NCI-H748 treated with DMSO at 0.1 percent for 48 hours (cell line): ENCODE measurements at regions not wholly inside any gene's neighbourhood (a gene's known extent, or its start where the extent isn't known, plus 50 kb on each side); places are given as distances from the start of the nearest gene placed in this dataset.
"Not testable (repeated sequence)": the region's sequence is repeated elsewhere in the genome, so short reads cannot be mapped to it uniquely, and the experiment has no call there.

ENCODE experiments used
- DNase-seq: peaks from one replicate; lab custom pipeline; 2025; lab: John Stamatoyannopoulos, UW

GRCh38 chr6:2376429-2377355, 131.3 kb upstream of the GMDS start:
- no peak for DNase-seq

- no peak for DNase-seq
These were observed 130.0 kb upstream of the GMDS start for GRCh38 chr6:2375443-2375842.

GRCh38 chr6:2369606-2370005, 124.2 kb upstream of the GMDS start:
- DNase-seq, result no peak

- DNase-seq, result no peak
These were observed 117.8 kb upstream of the GMDS start for GRCh38 chr6:2363211-2363610.

GRCh38 chr6:2361195-2361594, 115.8 kb upstream of the GMDS start:
- no peak for DNase-seq

GRCh38 chr6:2360716-2361115, 115.3 kb upstream of the GMDS start:
- no peak for DNase-seq

GRCh38 chr6:2360126-2360525, 114.7 kb upstream of the GMDS start:
- DNase-seq, result no peak

- no peak for DNase-seq
These were observed 109.7 kb upstream of the GMDS start for GRCh38 chr6:2355150-2355549.

- DNase-seq, result no peak
These were observed 108.7 kb upstream of the GMDS start for GRCh38 chr6:2354138-2354491.

GRCh38 chr6:2353412-2354137, 108.2 kb upstream of the GMDS start:
- peak; percentile 74 for DNase-seq

GRCh38 chr6:2351807-2352431, 106.5 kb upstream of the GMDS start:
- no peak for DNase-seq

GRCh38 chr6:2351090-2351489, 105.7 kb upstream of the GMDS start:
- DNase-seq, result no peak

GRCh38 chr6:2346078-2346477, 100.7 kb upstream of the GMDS start:
- DNase-seq, result no peak

GRCh38 chr6:2344319-2344905, 99.0 kb upstream of the GMDS start:
- peak; percentile 30 for DNase-seq

GRCh38 chr6:2327591-2327990, 82.2 kb upstream of the GMDS start:
- DNase-seq, result no peak

- no peak for DNase-seq
These were observed 79.0 kb upstream of the GMDS start for GRCh38 chr6:2324166-2324953.

GRCh38 chr6:2317498-2317897, 72.1 kb upstream of the GMDS start:
- not testable (repeated sequence) for DNase-seq

GRCh38 chr6:2314641-2315040, 69.2 kb upstream of the GMDS start:
- DNase-seq, result no peak

GRCh38 chr6:2310042-2310441, 64.6 kb upstream of the GMDS start:
- DNase-seq, result no peak

- no peak for DNase-seq
These were observed 63.7 kb upstream of the GMDS start for GRCh38 chr6:2309122-2309521.

GRCh38 chr6:2307799-2308198, 62.4 kb upstream of the GMDS start:
- DNase-seq, result no peak

GRCh38 chr6:2305951-2306350, 60.5 kb upstream of the GMDS start:
- no peak for DNase-seq
